Trophoblast cell (in vitro differentiated cells and primary cell): ENCODE measurements at regions not wholly inside any gene's neighbourhood (a gene's known extent, or its start where the extent isn't known, plus 50 kb on each side); places are given as distances from the start of the nearest gene placed in this dataset.

Experiments used
- DNase-seq, 2 donors: peaks; one replicate each; pipeline ENCODE4 v3.0.0-alpha.2; 2016
- H2AFZ ChIP-seq: 2 replicates; pipeline ENCODE4 v1.6.1; 2013; ENCODE audit warnings: low read length, moderate library complexity, mild to moderate bottlenecking; ENCODE audit not compliant: insufficient read depth, poor library complexity
- H2AK5ac ChIP-seq: 2 replicates; pipeline ENCODE4 v1.6.1; 2013; ENCODE audit warnings: mild to moderate bottlenecking, low read length
- H2BK120ac ChIP-seq: 2 replicates; pipeline ENCODE4 v1.6.1; 2013; ENCODE audit warnings: low read length, mild to moderate bottlenecking, moderate library complexity; ENCODE audit not compliant: insufficient read depth, poor library complexity
- H2BK12ac ChIP-seq: 2 replicates; pipeline ENCODE4 v1.6.1; 2013; ENCODE audit warnings: mild to moderate bottlenecking, low read length, moderate library complexity
- H2BK5ac ChIP-seq: 2 replicates; pipeline ENCODE4 v1.6.1; 2013; ENCODE audit warnings: low read length, low read depth, moderate library complexity, mild to moderate bottlenecking; ENCODE audit not compliant: poor library complexity
- H3K14ac ChIP-seq: 2 replicates; pipeline ENCODE4 v1.6.1; 2013; ENCODE audit warnings: mild to moderate bottlenecking, low read length
- H3K18ac ChIP-seq: 2 replicates; pipeline ENCODE4 v1.6.1; 2013; ENCODE audit warnings: mild to moderate bottlenecking, low read length
- H3K23ac ChIP-seq: 2 replicates; pipeline ENCODE4 v1.6.1; 2013; ENCODE audit warnings: low read length
- H3K27ac ChIP-seq: 2 replicates; pipeline ENCODE4 v1.5.1; 2013; ENCODE audit warnings: low read depth, mild to moderate bottlenecking, inconsistent platforms, low read length, moderate library complexity
- H3K27me3 ChIP-seq: 2 replicates; pipeline ENCODE4 v1.6.1; 2013; ENCODE audit warnings: inconsistent platforms, mild to moderate bottlenecking, low read length, moderate library complexity; ENCODE audit not compliant: insufficient read depth
- H3K36me3 ChIP-seq, 2 experiments: 1 replicate in 1 of 2; 2 replicates in 1 of 2; pipeline ENCODE4 v1.6.1; 2013; ENCODE audit warnings: low read length in 2 of 2, mild to moderate bottlenecking in 2 of 2, moderate library complexity in 1 of 2; ENCODE audit not compliant: insufficient read depth in 2 of 2, control insufficient read depth in 1 of 2
- H3K4ac ChIP-seq: 2 replicates; pipeline ENCODE4 v1.6.1; 2013; ENCODE audit warnings: low read depth, mild to moderate bottlenecking, low read length, moderate library complexity
- H3K4me1 ChIP-seq, 2 experiments: 1 replicate in 1 of 2; 2 replicates in 1 of 2; pipeline ENCODE4 v1.6.1; 2013; ENCODE audit warnings: low read length in 2 of 2, mild to moderate bottlenecking in 2 of 2, moderate library complexity in 1 of 2; ENCODE audit not compliant: insufficient read depth in 2 of 2, control insufficient read depth in 1 of 2
- H3K4me2 ChIP-seq: 2 replicates; pipeline ENCODE4 v1.6.1; 2013; ENCODE audit warnings: inconsistent platforms, mild to moderate bottlenecking, low read length, moderate library complexity
- H3K4me3 ChIP-seq: 2 replicates; pipeline ENCODE4 v1.5.1; 2013; ENCODE audit warnings: mild to moderate bottlenecking, low read depth, low read length, inconsistent platforms
- H3K79me1 ChIP-seq: one replicate; pipeline ENCODE4 v1.6.1; 2013; ENCODE audit warnings: low read length
- H3K79me2 ChIP-seq: 2 replicates; pipeline ENCODE4 v1.6.1; 2013; ENCODE audit warnings: low read length, mild to moderate bottlenecking; ENCODE audit not compliant: control insufficient read depth, insufficient read depth, poor library complexity
- H3K9ac ChIP-seq: 2 replicates; pipeline ENCODE4 v1.6.1; 2013; ENCODE audit warnings: mild to moderate bottlenecking, low read length
- H3K9me3 ChIP-seq: 2 replicates; pipeline ENCODE4 v1.6.1; 2013; ENCODE audit warnings: low read depth, mild to moderate bottlenecking, control low read depth, inconsistent platforms, low read length; ENCODE audit not compliant: insufficient read depth
- H4K12ac ChIP-seq: 2 replicates; pipeline ENCODE4 v1.6.1; 2013; ENCODE audit warnings: low read depth, mild to moderate bottlenecking, low read length, moderate library complexity
- H4K8ac ChIP-seq: 2 replicates; pipeline ENCODE4 v1.6.1; 2013; ENCODE audit warnings: low read depth, mild to moderate bottlenecking, low read length, moderate library complexity
- H4K91ac ChIP-seq: one replicate; pipeline ENCODE4 v1.6.1; 2013; ENCODE audit warnings: low read depth, mild to moderate bottlenecking, low read length, moderate library complexity
- WGBS: extraction: QIAGEN DNeasy Blood & Tissue Kit; methylation state at CpG from one replicate; pipeline ENCODE4 v1.1.7; 2013; ENCODE audit warnings: missing lambda C conversion rate; ENCODE audit not compliant: insufficient read length, insufficient coverage; ENCODE audit errors: extremely low coverage; 5-methylcytosine and 5-hydroxymethylcytosine counted together

- H3K4me3 ChIP-seq, result no peak overlapping the region
- no peak overlapping the region for H2BK12ac ChIP-seq
- H3K79me1 ChIP-seq, result no peaks in the 10 kb centered on the region
- H3K23ac ChIP-seq, result no peak overlapping the region
- H3K27ac ChIP-seq, result no peak overlapping the region
- H3K4me2 ChIP-seq, result no peak overlapping the region
- no peak overlapping the region for H3K4ac ChIP-seq
- no peaks in the 10 kb centered on the region for H3K27me3 ChIP-seq
- no peak overlapping the region for H4K12ac ChIP-seq
- no peak overlapping the region for H2BK5ac ChIP-seq
- H3K14ac ChIP-seq, result no peak overlapping the region
- DNase-seq, result no peak
- no peak overlapping the region for H4K91ac ChIP-seq
- no peaks in the 10 kb centered on the region for H3K9me3 ChIP-seq
- H3K36me3 ChIP-seq, result no peaks in the 10 kb centered on the region
- no peak overlapping the region for H4K8ac ChIP-seq
- H2AK5ac ChIP-seq, result no peak overlapping the region
- H3K18ac ChIP-seq, result no peak overlapping the region
- no peaks in the 10 kb centered on the region for H3K79me2 ChIP-seq
- H3K4me1 ChIP-seq, result peaks cover 0 to 7% of the 10 kb centered on the region in 2 experiments
- no peak overlapping the region for H2AFZ ChIP-seq
- WGBS, result no CpG with 5 or more reads among the region's 9 CpGs
- no peak overlapping the region for H2BK120ac ChIP-seq
- H3K9ac ChIP-seq, result no peak overlapping the region
Measured at GRCh38 chr1:61005614-61006580, 76.5 kb upstream of the NFIA start.

- Histone ChIP-seq H2AFZ (no peak overlapping the region), H2AK5ac (no peak overlapping the region), H3K4me3 (no peak overlapping the region), H4K8ac (no peak overlapping the region), H3K18ac (no peak overlapping the region), H3K4me1 (peaks cover 0 to 7% of the 10 kb centered on the region in 2 experiments), H2BK12ac (no peak overlapping the region), H3K27me3 (no peaks in the 10 kb centered on the region), H3K79me1 (no peaks in the 10 kb centered on the region), H3K36me3 (no peaks in the 10 kb centered on the region), H2BK5ac (no peak overlapping the region), H2BK120ac (no peak overlapping the region), H3K14ac (no peak overlapping the region), H3K9ac (no peak overlapping the region), H3K23ac (no peak overlapping the region), H3K4me2 (no peak overlapping the region), H3K9me3 (no peaks in the 10 kb centered on the region), H4K12ac (no peak overlapping the region), H4K91ac (no peak overlapping the region), H3K79me2 (no peaks in the 10 kb centered on the region), H3K4ac (no peak overlapping the region), H3K27ac (no peak overlapping the region)
- no CpG with 5 or more reads among the region's 4 CpGs for WGBS
- DNase-seq, result peak; percentile 33 to 47
Measured at GRCh38 chr1:61004262-61005003, 77.9 kb upstream of the NFIA start.

- no peak overlapping the region for H2BK12ac ChIP-seq
- H3K27me3 ChIP-seq, result no peaks in the 10 kb centered on the region
- H3K79me1 ChIP-seq, result no peaks in the 10 kb centered on the region
- H3K4me1 ChIP-seq, result peaks cover 3 to 4% of the 10 kb centered on the region in 2 experiments
- H3K9me3 ChIP-seq, result no peaks in the 10 kb centered on the region
- H2BK5ac ChIP-seq, result no peak overlapping the region
- WGBS, result no CpG with 5 or more reads among the region's 3 CpGs
- no peak overlapping the region for H2BK120ac ChIP-seq
- H3K23ac ChIP-seq, result no peak overlapping the region
- H3K14ac ChIP-seq, result no peak overlapping the region
- no peak overlapping the region for H3K18ac ChIP-seq
- H3K36me3 ChIP-seq, result no peaks in the 10 kb centered on the region
- no peak overlapping the region for H2AK5ac ChIP-seq
- H4K91ac ChIP-seq, result no peak overlapping the region
- H3K79me2 ChIP-seq, result no peaks in the 10 kb centered on the region
- no peak overlapping the region for H2AFZ ChIP-seq
- no peak overlapping the region for H3K9ac ChIP-seq
- no peak overlapping the region for H3K4me2 ChIP-seq
- no peak overlapping the region for H4K8ac ChIP-seq
- no peak overlapping the region for H3K4me3 ChIP-seq
- H3K4ac ChIP-seq, result no peak overlapping the region
- H4K12ac ChIP-seq, result no peak overlapping the region
- H3K27ac ChIP-seq, result no peak overlapping the region
- DNase-seq, result no peak
Measured at GRCh38 chr1:61000327-61000726, 82.0 kb upstream of the NFIA start.

GRCh38 chr1:60998786-60999185 is 83.6 kb upstream of the NFIA start:
- H3K9me3 ChIP-seq, result no peaks in the 10 kb centered on the region
- no peaks in the 10 kb centered on the region for H3K27me3 ChIP-seq
- no peak overlapping the region for H4K12ac ChIP-seq
- H3K79me1 ChIP-seq, result no peaks in the 10 kb centered on the region
- no peak overlapping the region for H4K8ac ChIP-seq
- peak; percentile 90 to 96 for DNase-seq
- H3K36me3 ChIP-seq, result no peaks in the 10 kb centered on the region
- H3K79me2 ChIP-seq, result no peaks in the 10 kb centered on the region
- no peak overlapping the region for H4K91ac ChIP-seq
- H3K27ac ChIP-seq, result no peak overlapping the region
- no peak overlapping the region for H3K9ac ChIP-seq
- no peak overlapping the region for H3K4me3 ChIP-seq
- no CpG with 5 or more reads among the region's 5 CpGs for WGBS
- no peak overlapping the region for H3K14ac ChIP-seq
- no peak overlapping the region for H2AK5ac ChIP-seq
- no peak overlapping the region for H3K4ac ChIP-seq
- no peak overlapping the region for H3K4me2 ChIP-seq
- no peak overlapping the region for H2BK12ac ChIP-seq
- H2BK120ac ChIP-seq, result no peak overlapping the region
- H3K4me1 ChIP-seq, result peaks cover 0 to 3% of the 10 kb centered on the region in 2 experiments
- no peak overlapping the region for H2BK5ac ChIP-seq
- no peak overlapping the region for H3K23ac ChIP-seq
- no peak overlapping the region for H2AFZ ChIP-seq
- no peak overlapping the region for H3K18ac ChIP-seq
